SK-N-SH (cell line): ENCODE measurements at regions not wholly inside any gene's neighbourhood (a gene's known extent, or its start where the extent isn't known, plus 50 kb on each side); places are given as distances from the start of the nearest gene placed in this dataset.

Experiments
- CTCF ChIA-PET: fragments of 300-600, 350-600 bp; formaldehyde crosslinking; extraction: SDS; loops from one replicate; lab custom pipeline; 2021; lab: Yijun Ruan, JAX
- POLR2A ChIA-PET: fragments of 350-600 bp; sonication (Branson Sonifier 250); formaldehyde crosslinking; extraction: SDS; loops from one replicate; lab custom pipeline; 2020; ENCODE audit warnings: antibody characterized with exemption, inconsistent platforms; lab: Yijun Ruan, JAX
- DNase-seq: peaks from one replicate; pipeline ENCODE4 v3.0.0; 2012
- H2AFZ ChIP-seq: fragments of 200-600 bp; sonication (generic); 2 replicates; pipeline ENCODE4 v1.8.1; 2016; ENCODE audit warnings: antibody characterized with exemption, mild to moderate bottlenecking, low read depth
- H3F3A ChIP-seq: fragments of 200-600 bp; sonication (generic); replicated peaks from 2 replicates; pipeline ENCODE3; 2016; ENCODE audit warnings: antibody characterized with exemption, mild to moderate bottlenecking; ENCODE audit not compliant: insufficient read depth
- H3K27ac ChIP-seq, 2 experiments: fragments of 200-500 bp in 1 of 2; fragments of 200-600 bp in 1 of 2; sonication (Bioruptor generic) in 1 of 2; sonication (generic), shearing (Covaris generic) in 1 of 2; 2 replicates each; pipeline versions ENCODE4 v1.5.1 to v1.6.1; 2014 to 2016; ENCODE audit warnings: low read depth in 2 of 2, inconsistent platforms in 1 of 2, low read length in 1 of 2, mild to moderate bottlenecking in 1 of 2, mixed read lengths in 1 of 2
- H3K27me3 ChIP-seq: fragments of 200-600 bp; sonication (generic), shearing (Covaris generic); 2 replicates; pipeline ENCODE4 v1.6.1; 2016; ENCODE audit warnings: mixed run types; ENCODE audit not compliant: insufficient read depth
- H3K36me3 ChIP-seq, 2 experiments: fragments of 200-500 bp in 1 of 2; fragments of 200-600 bp in 1 of 2; sonication (Bioruptor generic) in 1 of 2; sonication (generic) in 1 of 2; replicated peaks in 1 of 2; 2 replicates each; pipeline versions ENCODE3 to v1.5.1; 2014 to 2016; ENCODE audit warnings: low read length in 1 of 2, mild to moderate bottlenecking in 1 of 2; ENCODE audit not compliant: insufficient read depth in 2 of 2, control insufficient read depth in 1 of 2
- H3K4me1 ChIP-seq, 2 experiments: fragments of 200-500 bp in 1 of 2; fragments of 200-600 bp in 1 of 2; sonication (Bioruptor generic) in 1 of 2; sonication (generic), shearing (Covaris generic) in 1 of 2; 2 replicates each; pipeline versions ENCODE4 v1.5.1 to v1.6.1; 2014 to 2016; ENCODE audit warnings: low read depth in 1 of 2, low read length in 1 of 2, mixed run types in 1 of 2; ENCODE audit not compliant: insufficient read depth in 2 of 2, control insufficient read depth in 1 of 2
- H3K4me2 ChIP-seq: fragments of 200-600 bp; sonication (generic), shearing (Covaris generic); 2 replicates; pipeline ENCODE4 v1.6.1; 2017; ENCODE audit warnings: mixed run types
- H3K4me3 ChIP-seq, 2 experiments: fragments of 200-500 bp in 1 of 2; fragments of 200-600 bp in 1 of 2; sonication (Bioruptor generic) in 1 of 2; sonication (generic), shearing (Covaris generic) in 1 of 2; 2 replicates each; pipeline versions ENCODE4 v1.5.1 to v1.8.1; 2014 to 2016; ENCODE audit warnings: low read depth in 2 of 2, inconsistent platforms in 1 of 2, low read length in 1 of 2, mild to moderate bottlenecking in 1 of 2, mixed read lengths in 1 of 2, moderate library complexity in 1 of 2
- H3K79me2 ChIP-seq: fragments of 200-600 bp; sonication (generic); 2 replicates; pipeline ENCODE4 v1.8.1; 2017; ENCODE audit warnings: mild to moderate bottlenecking; ENCODE audit not compliant: insufficient read depth
- H3K9ac ChIP-seq: fragments of 200-600 bp; sonication (generic); 2 replicates; pipeline ENCODE4 v1.6.1; 2017; ENCODE audit warnings: mixed run types
- H3K9me2 ChIP-seq: fragments of 200-600 bp; sonication (generic); 2 replicates; pipeline ENCODE4 v1.6.1; 2017; ENCODE audit warnings: mixed run types
- H3K9me3 ChIP-seq: fragments of 200-600 bp; sonication (generic); 2 replicates; pipeline ENCODE4 v1.6.1; 2017; ENCODE audit warnings: mixed run types, mild to moderate bottlenecking, moderate library complexity
- H4K20me1 ChIP-seq: fragments of 200-600 bp; sonication (generic); 2 replicates; pipeline ENCODE4 v1.6.1; 2017; ENCODE audit warnings: mild to moderate bottlenecking, mixed run types; ENCODE audit not compliant: insufficient read depth
- EZH2phosphoT487 ChIP-seq: fragments of 200-600 bp; sonication (generic); IDR thresholded peaks from 2 replicates; pipeline ENCODE4 v1.6.1; 2017; ENCODE audit warnings: low read depth, mixed run types, mild to moderate bottlenecking, antibody characterized with exemption, moderate library complexity, borderline replicate concordance
- FOXM1 ChIP-seq: IDR thresholded peaks from 2 replicates; pipeline ENCODE4 v1.4.0; 2012; ENCODE audit warnings: low read depth, mild to moderate bottlenecking
- NRF1 ChIP-seq: IDR thresholded peaks from 2 replicates; pipeline ENCODE4 v1.6.1; 2012; ENCODE audit warnings: low read depth, mild to moderate bottlenecking, low read length
- POLR2AphosphoS5 ChIP-seq: IDR thresholded peaks from 2 replicates; pipeline ENCODE4 v1.6.1; 2012; ENCODE audit warnings: low read depth, low read length
- RAD21 ChIP-seq: IDR thresholded peaks from 2 replicates; pipeline ENCODE4 v1.6.1; 2012; ENCODE audit warnings: mild to moderate bottlenecking, low read length
- RFX5 ChIP-seq: IDR thresholded peaks from 2 replicates; pipeline ENCODE4 v1.6.1; 2012; ENCODE audit warnings: mild to moderate bottlenecking, improper control_type of control experiment, low read length
- TAF1 ChIP-seq: IDR thresholded peaks from 2 replicates; pipeline ENCODE4 v1.6.1; 2012; ENCODE audit warnings: low read depth, mild to moderate bottlenecking, low read length, moderate library complexity, borderline replicate concordance
- TEAD4 ChIP-seq: IDR thresholded peaks from 2 replicates; pipeline ENCODE4 v1.4.0; 2012; ENCODE audit warnings: mild to moderate bottlenecking, borderline replicate concordance; ENCODE audit not compliant: insufficient read depth
- WGBS: methylation state at CpG from one replicate; pipeline ENCODE4 v1.1.6; 2017; ENCODE audit warnings: low lambda C conversion rate; 5-methylcytosine and 5-hydroxymethylcytosine counted together
- TF ChIP-seq, protein P1 (sequence below): fragments of 150-350 bp; IDR thresholded peaks from 2 replicates; pipeline ENCODE4 v1.6.1; 2016; ENCODE audit warnings: mild to moderate bottlenecking, low read depth, low read length
- TF ChIP-seq, protein P2 (sequence below): IDR thresholded peaks from 2 replicates; pipeline ENCODE4 v1.6.1; 2012; ENCODE audit warnings: mild to moderate bottlenecking, low read depth, low read length, moderate library complexity
- TF ChIP-seq, protein P3 (sequence below): IDR thresholded peaks from 2 replicates; pipeline ENCODE4 v1.4.0; 2012; ENCODE audit warnings: low read depth, borderline replicate concordance
- TF ChIP-seq, protein P4 (sequence below): IDR thresholded peaks from 2 replicates; pipeline ENCODE4 v1.4.0; 2012; ENCODE audit warnings: low read depth
- TF ChIP-seq, protein P5 (sequence below): fragments of 200-600 bp; sonication (generic); IDR thresholded peaks from 2 replicates; pipeline ENCODE4 v1.6.1; 2017; ENCODE audit warnings: antibody characterized with exemption, mild to moderate bottlenecking, moderate library complexity

DNA sequence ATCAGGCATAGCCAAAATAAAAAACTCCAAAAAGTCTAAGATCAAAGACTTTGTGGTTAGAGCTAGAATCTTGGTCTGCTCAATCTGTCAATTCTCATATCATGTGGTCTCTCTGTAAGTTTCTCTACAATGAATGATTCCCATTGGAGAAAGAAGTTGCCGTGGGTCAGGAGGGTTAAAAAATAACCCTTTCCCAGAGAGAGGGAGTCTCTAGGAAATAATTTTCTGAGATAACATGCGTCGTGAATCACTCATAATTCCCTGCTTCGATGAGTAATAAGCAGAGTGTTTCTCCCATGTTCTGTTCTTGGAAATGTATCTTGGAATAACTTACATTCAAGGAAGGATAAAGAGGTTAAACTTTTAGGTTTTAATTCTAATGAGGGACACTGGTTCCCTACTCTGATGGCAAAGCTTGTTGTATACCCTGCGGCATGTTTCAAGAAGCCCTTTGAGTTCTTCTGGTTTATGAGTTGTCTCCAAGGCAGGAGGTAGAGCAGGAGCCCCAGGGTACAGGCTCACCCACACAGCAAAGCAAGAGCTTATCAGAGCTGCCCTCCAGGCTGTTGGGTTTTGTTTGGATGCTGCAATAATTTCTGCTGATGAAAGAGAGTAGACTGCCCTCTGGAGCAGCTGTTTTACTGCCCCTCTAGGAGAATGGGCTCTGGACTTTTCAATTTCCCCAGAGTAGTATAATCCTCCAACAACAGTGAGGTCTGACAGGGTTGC is 599.1 kb downstream of the QKI start:
- Histone ChIP-seq H3F3A (no peaks in the 10 kb centered on the region), H3K79me2 (no peaks in the 10 kb centered on the region)
- WGBS = 33% methylated on average over 5 of the region's 5 CpGs
- TF ChIP-seq, protein P1, sequence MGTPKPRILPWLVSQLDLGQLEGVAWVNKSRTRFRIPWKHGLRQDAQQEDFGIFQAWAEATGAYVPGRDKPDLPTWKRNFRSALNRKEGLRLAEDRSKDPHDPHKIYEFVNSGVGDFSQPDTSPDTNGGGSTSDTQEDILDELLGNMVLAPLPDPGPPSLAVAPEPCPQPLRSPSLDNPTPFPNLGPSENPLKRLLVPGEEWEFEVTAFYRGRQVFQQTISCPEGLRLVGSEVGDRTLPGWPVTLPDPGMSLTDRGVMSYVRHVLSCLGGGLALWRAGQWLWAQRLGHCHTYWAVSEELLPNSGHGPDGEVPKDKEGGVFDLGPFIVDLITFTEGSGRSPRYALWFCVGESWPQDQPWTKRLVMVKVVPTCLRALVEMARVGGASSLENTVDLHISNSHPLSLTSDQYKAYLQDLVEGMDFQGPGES = no peak
- TF ChIP-seq FOXM1 (no peak), POLR2AphosphoS5 (no peak), EZH2phosphoT487 (no peak), TEAD4 (no peak), RFX5 (no peak), RAD21 (no peak), TAF1 (no peak), NRF1 (no peak)
- TF ChIP-seq, protein P2, sequence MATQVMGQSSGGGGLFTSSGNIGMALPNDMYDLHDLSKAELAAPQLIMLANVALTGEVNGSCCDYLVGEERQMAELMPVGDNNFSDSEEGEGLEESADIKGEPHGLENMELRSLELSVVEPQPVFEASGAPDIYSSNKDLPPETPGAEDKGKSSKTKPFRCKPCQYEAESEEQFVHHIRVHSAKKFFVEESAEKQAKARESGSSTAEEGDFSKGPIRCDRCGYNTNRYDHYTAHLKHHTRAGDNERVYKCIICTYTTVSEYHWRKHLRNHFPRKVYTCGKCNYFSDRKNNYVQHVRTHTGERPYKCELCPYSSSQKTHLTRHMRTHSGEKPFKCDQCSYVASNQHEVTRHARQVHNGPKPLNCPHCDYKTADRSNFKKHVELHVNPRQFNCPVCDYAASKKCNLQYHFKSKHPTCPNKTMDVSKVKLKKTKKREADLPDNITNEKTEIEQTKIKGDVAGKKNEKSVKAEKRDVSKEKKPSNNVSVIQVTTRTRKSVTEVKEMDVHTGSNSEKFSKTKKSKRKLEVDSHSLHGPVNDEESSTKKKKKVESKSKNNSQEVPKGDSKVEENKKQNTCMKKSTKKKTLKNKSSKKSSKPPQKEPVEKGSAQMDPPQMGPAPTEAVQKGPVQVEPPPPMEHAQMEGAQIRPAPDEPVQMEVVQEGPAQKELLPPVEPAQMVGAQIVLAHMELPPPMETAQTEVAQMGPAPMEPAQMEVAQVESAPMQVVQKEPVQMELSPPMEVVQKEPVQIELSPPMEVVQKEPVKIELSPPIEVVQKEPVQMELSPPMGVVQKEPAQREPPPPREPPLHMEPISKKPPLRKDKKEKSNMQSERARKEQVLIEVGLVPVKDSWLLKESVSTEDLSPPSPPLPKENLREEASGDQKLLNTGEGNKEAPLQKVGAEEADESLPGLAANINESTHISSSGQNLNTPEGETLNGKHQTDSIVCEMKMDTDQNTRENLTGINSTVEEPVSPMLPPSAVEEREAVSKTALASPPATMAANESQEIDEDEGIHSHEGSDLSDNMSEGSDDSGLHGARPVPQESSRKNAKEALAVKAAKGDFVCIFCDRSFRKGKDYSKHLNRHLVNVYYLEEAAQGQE = no peak
- TF ChIP-seq, protein P3, sequence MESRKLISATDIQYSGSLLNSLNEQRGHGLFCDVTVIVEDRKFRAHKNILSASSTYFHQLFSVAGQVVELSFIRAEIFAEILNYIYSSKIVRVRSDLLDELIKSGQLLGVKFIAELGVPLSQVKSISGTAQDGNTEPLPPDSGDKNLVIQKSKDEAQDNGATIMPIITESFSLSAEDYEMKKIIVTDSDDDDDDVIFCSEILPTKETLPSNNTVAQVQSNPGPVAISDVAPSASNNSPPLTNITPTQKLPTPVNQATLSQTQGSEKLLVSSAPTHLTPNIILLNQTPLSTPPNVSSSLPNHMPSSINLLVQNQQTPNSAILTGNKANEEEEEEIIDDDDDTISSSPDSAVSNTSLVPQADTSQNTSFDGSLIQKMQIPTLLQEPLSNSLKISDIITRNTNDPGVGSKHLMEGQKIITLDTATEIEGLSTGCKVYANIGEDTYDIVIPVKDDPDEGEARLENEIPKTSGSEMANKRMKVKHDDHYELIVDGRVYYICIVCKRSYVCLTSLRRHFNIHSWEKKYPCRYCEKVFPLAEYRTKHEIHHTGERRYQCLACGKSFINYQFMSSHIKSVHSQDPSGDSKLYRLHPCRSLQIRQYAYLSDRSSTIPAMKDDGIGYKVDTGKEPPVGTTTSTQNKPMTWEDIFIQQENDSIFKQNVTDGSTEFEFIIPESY = no peak
- TF ChIP-seq, protein P4, sequence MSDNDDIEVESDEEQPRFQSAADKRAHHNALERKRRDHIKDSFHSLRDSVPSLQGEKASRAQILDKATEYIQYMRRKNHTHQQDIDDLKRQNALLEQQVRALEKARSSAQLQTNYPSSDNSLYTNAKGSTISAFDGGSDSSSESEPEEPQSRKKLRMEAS = no peak
- TF ChIP-seq, protein P5, sequence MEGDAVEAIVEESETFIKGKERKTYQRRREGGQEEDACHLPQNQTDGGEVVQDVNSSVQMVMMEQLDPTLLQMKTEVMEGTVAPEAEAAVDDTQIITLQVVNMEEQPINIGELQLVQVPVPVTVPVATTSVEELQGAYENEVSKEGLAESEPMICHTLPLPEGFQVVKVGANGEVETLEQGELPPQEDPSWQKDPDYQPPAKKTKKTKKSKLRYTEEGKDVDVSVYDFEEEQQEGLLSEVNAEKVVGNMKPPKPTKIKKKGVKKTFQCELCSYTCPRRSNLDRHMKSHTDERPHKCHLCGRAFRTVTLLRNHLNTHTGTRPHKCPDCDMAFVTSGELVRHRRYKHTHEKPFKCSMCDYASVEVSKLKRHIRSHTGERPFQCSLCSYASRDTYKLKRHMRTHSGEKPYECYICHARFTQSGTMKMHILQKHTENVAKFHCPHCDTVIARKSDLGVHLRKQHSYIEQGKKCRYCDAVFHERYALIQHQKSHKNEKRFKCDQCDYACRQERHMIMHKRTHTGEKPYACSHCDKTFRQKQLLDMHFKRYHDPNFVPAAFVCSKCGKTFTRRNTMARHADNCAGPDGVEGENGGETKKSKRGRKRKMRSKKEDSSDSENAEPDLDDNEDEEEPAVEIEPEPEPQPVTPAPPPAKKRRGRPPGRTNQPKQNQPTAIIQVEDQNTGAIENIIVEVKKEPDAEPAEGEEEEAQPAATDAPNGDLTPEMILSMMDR = no peak
- TF ChIP-seq, all 33 proteins: peak for 0
- no peaks in the 10 kb centered on the region for H3K36me3 ChIP-seq
- H3K27ac ChIP-seq = no peak overlapping the region
- H4K20me1 ChIP-seq = no peaks in the 10 kb centered on the region
- CTCF ChIA-PET = no interaction called here
- no peaks in the 10 kb centered on the region for H3K27me3 ChIP-seq
- no peak overlapping the region for H2AFZ ChIP-seq
- H3K4me3 ChIP-seq = no peak overlapping the region
- no peak overlapping the region for H3K4me2 ChIP-seq
- POLR2A ChIA-PET = no interaction called here
- DNase-seq = no peak
- no peaks in the 10 kb centered on the region for H3K9me2 ChIP-seq
- no peaks in the 10 kb centered on the region for H3K9me3 ChIP-seq
- no peak overlapping the region for H3K9ac ChIP-seq
- no peaks in the 10 kb centered on the region; a peak in 1 of 4 replicates for H3K4me1 ChIP-seq
